ENCODE measurements at regions not wholly inside any gene's neighbourhood (a gene's known extent, or its start where the extent isn't known, plus 50 kb on each side); places are given as distances from the start of the nearest gene placed in this dataset.

GRCh38 chr10:8568401-8568800, 513.9 kb downstream of the GATA3 start:
- no peak for DNase-seq

- no peak for DNase-seq
Observed at GRCh38 chr10:8575620-8576019, 521.1 kb downstream of the GATA3 start.

GRCh38 chr10:8576281-8576680, 521.8 kb downstream of the GATA3 start:
- DNase-seq, result no peak

- no peak for DNase-seq
Observed at GRCh38 chr10:8576911-8577310, 522.4 kb downstream of the GATA3 start.

- DNase-seq, result no peak
Observed at GRCh38 chr10:8577686-8578085, 523.2 kb downstream of the GATA3 start.

GRCh38 chr10:8581521-8582225, 527.2 kb downstream of the GATA3 start:
- DNase-seq, result no peak

- no peak for DNase-seq
Observed at GRCh38 chr10:8583096-8583495, 528.6 kb downstream of the GATA3 start.

GRCh38 chr10:8584666-8585065, 530.2 kb downstream of the GATA3 start:
- DNase-seq, result no peak

GRCh38 chr10:8586504-8586903, 532.0 kb downstream of the GATA3 start:
- no peak for DNase-seq

- DNase-seq, result no peak
Observed at GRCh38 chr10:8588135-8588534, 533.6 kb downstream of the GATA3 start.

GRCh38 chr10:8590518-8590917, 536.0 kb downstream of the GATA3 start:
- no peak for DNase-seq

- no peak for DNase-seq
Observed at GRCh38 chr10:8591640-8592039, 537.2 kb downstream of the GATA3 start.

- DNase-seq, result no peak
Observed at GRCh38 chr10:8594176-8594575, 539.7 kb downstream of the GATA3 start.

- DNase-seq, result no peak
Observed at GRCh38 chr10:8594711-8595110, 540.2 kb downstream of the GATA3 start.

- no peak for DNase-seq
Observed at GRCh38 chr10:8595140-8595539, 540.7 kb downstream of the GATA3 start.

GRCh38 chr10:8596929-8597472, 542.5 kb downstream of the GATA3 start:
- no peak for DNase-seq

GRCh38 chr10:8600192-8600591, 545.7 kb downstream of the GATA3 start:
- no peak for DNase-seq

- DNase-seq, result no peak
Observed at GRCh38 chr10:8602821-8603220, 548.3 kb downstream of the GATA3 start.

GRCh38 chr10:8614054-8614565, 559.6 kb downstream of the GATA3 start:
- no peak for DNase-seq

GRCh38 chr10:8615118-8615517, 560.6 kb downstream of the GATA3 start:
- DNase-seq, result no peak

GRCh38 chr10:8616166-8616565, 561.7 kb downstream of the GATA3 start:
- no peak for DNase-seq

- DNase-seq, result no peak
Observed at GRCh38 chr10:8617792-8618191, 563.3 kb downstream of the GATA3 start.

- no peak for DNase-seq
Observed at GRCh38 chr10:8618834-8619233, 564.3 kb downstream of the GATA3 start.

GRCh38 chr10:8628351-8628750, 573.9 kb downstream of the GATA3 start:
- DNase-seq, result no peak

GRCh38 chr10:8633909-8634308, 579.4 kb downstream of the GATA3 start:
- no peak for DNase-seq

Data from CD4-positive, alpha-beta T cell treated with Interleukin-17A for 1 hour (primary cell).